HEK293T (cell line): ENCODE measurements at regions not wholly inside any gene's neighbourhood (a gene's known extent, or its start where the extent isn't known, plus 50 kb on each side); places are given as distances from the start of the nearest gene placed in this dataset.

Source experiments
- CTCF ChIA-PET: fragments of 350-600 bp; formaldehyde crosslinking; extraction: SDS; loops from one replicate; lab custom pipeline; 2021; ENCODE audit warnings: antibody characterized with exemption, inconsistent platforms; lab: Yijun Ruan, JAX
- POLR2A ChIA-PET: fragments of 350-600 bp; formaldehyde crosslinking; extraction: SDS; loops from one replicate; lab custom pipeline; 2020; ENCODE audit warnings: antibody characterized with exemption, inconsistent platforms; lab: Yijun Ruan, JAX
- DNase-seq: peaks from one replicate; pipeline ENCODE4 v3.0.0; 2012; ENCODE audit warnings: mixed read lengths; ENCODE audit errors: extremely low spot score
- ARNT ChIP-seq: fragments of 450-650 bp; IDR thresholded peaks from 2 replicates; pipeline ENCODE4 v1.6.1; 2017; ENCODE audit warnings: mild to moderate bottlenecking
- BHLHE40 ChIP-seq: fragments of 450-650 bp; IDR thresholded peaks from 2 replicates; pipeline ENCODE4 v1.6.1; 2016; ENCODE audit warnings: mild to moderate bottlenecking, moderate library complexity, borderline replicate concordance
- CTBP1 ChIP-seq: fragments of 450-650 bp; IDR thresholded peaks from 2 replicates; pipeline ENCODE4 v1.6.1; 2016; ENCODE audit warnings: borderline replicate concordance
- ELF4 ChIP-seq: fragments of 450-650 bp; IDR thresholded peaks from 2 replicates; pipeline ENCODE4 v1.6.1; 2017; ENCODE audit warnings: antibody characterized with exemption
- FOXA1 ChIP-seq: fragments of 450-650 bp; IDR thresholded peaks from 2 replicates; pipeline ENCODE4 v1.6.1; 2016; ENCODE audit warnings: mild to moderate bottlenecking
- FOXK2 ChIP-seq: fragments of 450-650 bp; IDR thresholded peaks from 2 replicates; pipeline ENCODE4 v1.6.1; 2016; ENCODE audit warnings: mild to moderate bottlenecking
- FOXM1 ChIP-seq: fragments of 450-650 bp; IDR thresholded peaks from 2 replicates; pipeline ENCODE4 v1.6.1; 2017; ENCODE audit warnings: mild to moderate bottlenecking, borderline replicate concordance
- HDGF ChIP-seq: fragments of 450-650 bp; IDR thresholded peaks from 2 replicates; pipeline ENCODE4 v1.6.1; 2017; ENCODE audit warnings: antibody characterized with exemption, borderline replicate concordance
- L3MBTL2 ChIP-seq: fragments of 450-650 bp; conservative IDR thresholded peaks from 2 replicates; pipeline ENCODE4 v1.6.1; 2016; ENCODE audit warnings: mild to moderate bottlenecking
- LEF1 ChIP-seq: fragments of 450-650 bp; IDR thresholded peaks from 2 replicates; pipeline ENCODE4 v1.6.1; 2017; ENCODE audit warnings: mild to moderate bottlenecking, borderline replicate concordance
- NFRKB ChIP-seq: fragments of 450-650 bp; IDR thresholded peaks from 2 replicates; pipeline ENCODE4 v1.6.1; 2016; ENCODE audit warnings: mild to moderate bottlenecking, moderate library complexity
- PKNOX1 ChIP-seq: fragments of 450-650 bp; IDR thresholded peaks from 2 replicates; pipeline ENCODE4 v1.6.1; 2016
- SP1 ChIP-seq: fragments of 450-650 bp; IDR thresholded peaks from 2 replicates; pipeline ENCODE4 v1.6.1; 2017
- SUZ12 ChIP-seq: fragments of 450-650 bp; IDR thresholded peaks from 2 replicates; pipeline ENCODE4 v1.6.1; 2016; ENCODE audit warnings: mild to moderate bottlenecking
- TARDBP ChIP-seq: fragments of 450-650 bp; IDR thresholded peaks from 2 replicates; pipeline ENCODE4 v1.6.1; 2016
- ZNF384 ChIP-seq: fragments of 450-650 bp; IDR thresholded peaks from 2 replicates; pipeline ENCODE4 v1.6.1; 2016

- no peak for DNase-seq
- POLR2A ChIA-PET = no interaction called here
Measured at GRCh38 chr2:17311106-17311619, 207.1 kb downstream of the RAD51AP2 start.

GRCh38 chr2:17309741-17310339 lies 208.4 kb downstream of the RAD51AP2 start:
- DNase-seq = peak; percentile 58
- no peak for TF ChIP-seq FOXA1
- TF ChIP-seq SP1 = no peak
- no peak for TF ChIP-seq ARNT
- no peak for TF ChIP-seq BHLHE40
- TF ChIP-seq NFRKB = no peak
- TF ChIP-seq ZNF384 = no peak
- no peak for TF ChIP-seq HDGF
- TF ChIP-seq CTBP1 = no peak
- no peak for TF ChIP-seq ELF4
- no peak for TF ChIP-seq PKNOX1
- TF ChIP-seq L3MBTL2 = no peak
- CTCF ChIA-PET = interaction anchor here (0.7 to 1.2 kb wide), 2 partner anchors 25 to 535 kb away, joined by 3 read pairs; no protein-coding TSS in a partner anchor
- POLR2A ChIA-PET = no interaction called here

More at GRCh38 chr2:17311106-17311619, 207.1 kb downstream of the RAD51AP2 start:
- CTCF ChIA-PET = interaction anchor here (1.0 kb wide), 1 partner anchor 538 kb away, joined by 3 read pairs; no protein-coding TSS in a partner anchor
- TF ChIP-seq NFRKB = no peak

GRCh38 chr2:17309181-17309580 lies 209.1 kb downstream of the RAD51AP2 start:
- DNase-seq = no peak
- TF ChIP-seq HDGF (no peak), ELF4 (no peak), PKNOX1 (no peak), BHLHE40 (no peak), FOXA1 (no peak), FOXM1 (no peak), ZNF384 (no peak), NFRKB (no peak), ARNT (no peak), L3MBTL2 (no peak), SUZ12 (no peak), FOXK2 (no peak), SP1 (no peak), TARDBP (no peak), LEF1 (no peak)
- ChIA-PET POLR2A (no interaction called here), CTCF (interaction anchor here (1.2 kb wide), 1 partner anchor 534 kb away, joined by 3 read pairs; no protein-coding TSS in a partner anchor)

GRCh38 chr2:17306706-17307105 lies 211.5 kb downstream of the RAD51AP2 start:
- TF ChIP-seq BHLHE40 = no peak
- no peak for TF ChIP-seq NFRKB
- no peak for TF ChIP-seq L3MBTL2
- TF ChIP-seq FOXA1 = no peak
- TF ChIP-seq CTBP1 = no peak
- no peak for TF ChIP-seq ZNF384
- no peak for TF ChIP-seq SUZ12
- TF ChIP-seq FOXK2 = no peak
- TF ChIP-seq SP1 = no peak
- no peak for TF ChIP-seq FOXM1
- TF ChIP-seq ARNT = no peak
- no peak for TF ChIP-seq ELF4
- no peak for TF ChIP-seq TARDBP
- no peak for TF ChIP-seq HDGF
- TF ChIP-seq LEF1 = no peak
- no peak for TF ChIP-seq PKNOX1
- POLR2A ChIA-PET = no interaction called here
- DNase-seq = no peak
- CTCF ChIA-PET = no interaction called here

GRCh38 chr2:17306219-17306618 lies 212.0 kb downstream of the RAD51AP2 start:
- no peak for DNase-seq
- CTCF ChIA-PET = no interaction called here
- no peak for TF ChIP-seq FOXA1
- POLR2A ChIA-PET = no interaction called here

GRCh38 chr2:17303521-17303920 lies 214.7 kb downstream of the RAD51AP2 start:
- CTCF ChIA-PET = no interaction called here
- POLR2A ChIA-PET = no interaction called here
- TF ChIP-seq FOXK2 = no peak
- no peak for TF ChIP-seq ELF4
- no peak for TF ChIP-seq PKNOX1
- TF ChIP-seq FOXM1 = no peak
- TF ChIP-seq CTBP1 = no peak
- no peak for TF ChIP-seq FOXA1
- TF ChIP-seq L3MBTL2 = no peak
- no peak for TF ChIP-seq ARNT
- no peak for TF ChIP-seq ZNF384
- TF ChIP-seq SUZ12 = no peak
- no peak for TF ChIP-seq HDGF
- no peak for TF ChIP-seq LEF1
- no peak for TF ChIP-seq SP1
- no peak for TF ChIP-seq BHLHE40
- no peak for DNase-seq
